GM10266 (cell line): ENCODE measurements at regions not wholly inside any gene's neighbourhood (a gene's known extent, or its start where the extent isn't known, plus 50 kb on each side); places are given as distances from the start of the nearest gene placed in this dataset.
"Not testable (repeated sequence)": the region's sequence is repeated elsewhere in the genome, so short reads cannot be mapped to it uniquely, and the experiment has no call there.

ENCODE experiments used
- DNase-seq: peaks from one replicate; pipeline ENCODE4 v3.0.0; 2012; ENCODE audit errors: extremely low spot score
- TF ChIP-seq, protein P1 (sequence below): IDR thresholded peaks from 2 replicates; pipeline ENCODE4 v1.5.1; 2012; ENCODE audit warnings: mild to moderate bottlenecking, low read depth; ENCODE audit not compliant: control insufficient read depth, insufficient read depth; ENCODE audit errors: missing control alignments

DNA sequence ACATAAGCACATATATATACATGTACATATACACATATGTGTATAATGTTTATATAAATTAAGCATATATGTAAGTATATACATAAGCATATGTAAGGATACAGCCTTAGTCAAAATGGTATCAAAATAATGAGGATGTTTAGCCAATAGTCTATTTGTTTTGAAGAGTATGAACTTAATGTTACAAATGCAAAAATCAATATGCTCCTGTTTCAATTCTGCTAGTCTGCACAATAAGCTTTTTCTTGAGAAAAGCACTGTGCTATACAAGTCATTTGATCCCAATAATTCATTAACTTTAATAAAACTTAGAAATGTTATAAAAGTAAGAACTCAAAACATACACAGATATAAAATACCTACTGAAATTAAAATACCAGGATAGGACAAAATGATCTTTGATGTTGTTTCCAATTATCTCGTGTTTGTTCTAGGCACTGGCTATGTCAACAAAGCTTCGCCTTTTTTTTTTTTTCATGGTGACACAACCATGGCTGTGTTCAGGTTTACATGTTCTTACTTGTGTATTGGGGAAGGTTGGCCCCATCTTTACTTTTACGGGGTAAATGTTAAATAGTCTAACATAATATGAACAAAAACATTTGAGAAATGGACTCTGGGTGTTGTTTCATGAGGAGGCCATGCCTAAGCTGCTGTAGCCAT is 271.1 kb upstream of the CDH19 start:
- TF ChIP-seq, protein P1, sequence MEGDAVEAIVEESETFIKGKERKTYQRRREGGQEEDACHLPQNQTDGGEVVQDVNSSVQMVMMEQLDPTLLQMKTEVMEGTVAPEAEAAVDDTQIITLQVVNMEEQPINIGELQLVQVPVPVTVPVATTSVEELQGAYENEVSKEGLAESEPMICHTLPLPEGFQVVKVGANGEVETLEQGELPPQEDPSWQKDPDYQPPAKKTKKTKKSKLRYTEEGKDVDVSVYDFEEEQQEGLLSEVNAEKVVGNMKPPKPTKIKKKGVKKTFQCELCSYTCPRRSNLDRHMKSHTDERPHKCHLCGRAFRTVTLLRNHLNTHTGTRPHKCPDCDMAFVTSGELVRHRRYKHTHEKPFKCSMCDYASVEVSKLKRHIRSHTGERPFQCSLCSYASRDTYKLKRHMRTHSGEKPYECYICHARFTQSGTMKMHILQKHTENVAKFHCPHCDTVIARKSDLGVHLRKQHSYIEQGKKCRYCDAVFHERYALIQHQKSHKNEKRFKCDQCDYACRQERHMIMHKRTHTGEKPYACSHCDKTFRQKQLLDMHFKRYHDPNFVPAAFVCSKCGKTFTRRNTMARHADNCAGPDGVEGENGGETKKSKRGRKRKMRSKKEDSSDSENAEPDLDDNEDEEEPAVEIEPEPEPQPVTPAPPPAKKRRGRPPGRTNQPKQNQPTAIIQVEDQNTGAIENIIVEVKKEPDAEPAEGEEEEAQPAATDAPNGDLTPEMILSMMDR, result no peak
- no peak for DNase-seq

DNA sequence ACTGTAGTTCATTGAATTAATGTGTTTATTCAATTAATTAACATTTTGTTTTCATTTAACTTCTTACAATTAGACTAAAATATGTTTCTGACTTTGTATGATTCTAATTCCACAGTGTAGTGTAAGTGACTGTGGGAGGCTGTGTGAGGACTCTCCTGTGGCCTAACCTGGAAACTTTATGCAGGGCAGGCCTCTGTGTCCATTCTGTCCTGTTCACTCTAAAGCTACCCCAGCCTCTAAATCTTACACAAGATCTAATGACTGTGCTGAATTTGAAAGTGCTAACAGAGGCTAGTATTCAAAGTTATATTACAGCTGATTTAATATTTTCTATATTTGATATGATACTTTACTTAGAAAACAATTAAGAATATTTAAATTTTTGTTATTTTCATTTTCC is 270.5 kb upstream of the CDH19 start:
- DNase-seq, result no peak

DNA sequence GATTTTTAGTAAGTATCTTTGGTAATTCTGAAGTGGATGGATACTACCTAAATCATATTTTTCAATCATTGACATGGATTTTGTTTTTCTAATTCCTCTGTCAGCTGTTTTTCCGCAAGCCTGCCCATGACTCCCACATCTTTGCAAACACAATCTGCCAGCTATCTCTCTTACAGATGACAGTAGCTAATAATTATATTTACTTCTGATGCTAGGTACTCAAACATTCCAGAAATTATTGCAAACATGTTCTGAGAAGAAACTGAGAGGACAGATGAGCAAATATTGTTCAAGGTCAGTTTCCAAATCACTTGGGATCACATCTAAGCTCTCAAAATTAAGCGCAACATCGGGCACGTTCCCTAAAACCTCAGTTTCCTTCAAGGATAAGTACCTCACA is 270.0 kb upstream of the CDH19 start:
- TF ChIP-seq, protein P1, result no peak
- no peak for DNase-seq

More for the DNA sequence above, 270.5 kb upstream of the CDH19 start:
- TF ChIP-seq, protein P1, result no peak

DNA sequence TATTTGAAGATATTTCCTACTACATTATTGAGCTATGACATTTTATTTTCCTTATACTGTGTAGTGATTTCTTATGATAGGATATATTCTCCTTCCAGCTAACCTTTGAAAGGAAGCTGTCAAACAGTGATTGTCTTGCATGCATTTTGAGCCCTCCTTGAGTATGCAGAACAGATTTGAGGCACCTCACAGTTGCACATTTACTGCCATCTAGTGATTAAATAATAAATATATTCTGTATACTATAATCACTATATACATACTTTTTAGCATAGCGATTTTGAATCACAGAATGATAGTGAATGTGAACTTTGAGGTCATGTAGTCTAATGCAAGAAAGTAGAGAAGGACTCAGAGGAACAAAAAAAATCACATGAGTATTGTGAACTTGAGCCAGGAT is 268.4 kb upstream of the CDH19 start:
- TF ChIP-seq, protein P1, result no peak
- DNase-seq, result peak; percentile 23

DNA sequence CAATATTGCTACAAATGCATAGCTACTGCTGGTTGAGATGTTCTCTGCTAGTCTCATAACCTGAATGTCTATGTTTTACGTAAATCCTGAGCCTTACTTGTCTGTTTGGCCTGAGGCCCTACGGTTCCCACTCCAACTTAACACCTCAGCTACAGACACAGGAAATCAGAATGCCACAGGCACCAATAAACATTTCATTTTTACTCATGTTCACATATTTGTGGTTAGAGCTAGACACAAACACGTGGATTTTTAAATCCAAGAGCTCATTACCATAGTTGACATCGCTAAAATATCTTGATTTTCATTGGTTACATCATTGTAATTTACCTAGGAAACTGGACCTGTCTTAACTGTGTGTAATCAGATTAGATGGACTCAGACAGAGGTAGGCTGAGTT is 263.8 kb upstream of the CDH19 start:
- TF ChIP-seq, protein P1, result no peak
- DNase-seq, result no peak

DNA sequence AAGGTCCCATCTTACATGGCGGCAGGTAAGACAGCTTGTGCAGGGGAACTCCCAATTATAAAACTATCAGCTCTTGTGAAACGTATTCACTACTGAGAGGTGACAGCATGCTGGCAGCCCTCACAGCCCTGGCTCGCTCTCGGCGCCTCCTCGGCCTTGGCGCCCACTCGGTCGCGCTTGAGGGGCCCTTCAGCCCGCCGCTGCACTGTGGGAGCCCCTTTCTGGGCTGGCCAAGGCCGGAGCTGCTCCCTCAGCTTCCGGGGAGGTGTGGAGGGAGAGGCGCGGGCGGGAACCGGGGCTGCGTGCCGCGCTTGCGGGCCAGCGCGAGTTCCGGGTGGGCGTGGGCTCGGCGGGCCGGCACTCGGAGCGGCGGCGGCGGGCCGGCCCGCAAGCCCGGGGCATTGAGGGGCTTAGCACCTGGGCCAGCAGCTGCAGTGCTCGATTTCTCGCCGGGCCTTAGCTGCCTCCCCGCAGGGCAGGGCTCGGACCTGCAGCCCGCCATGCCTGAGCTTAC is 262.6 kb upstream of the CDH19 start:
- not testable (repeated sequence) for DNase-seq

DNA sequence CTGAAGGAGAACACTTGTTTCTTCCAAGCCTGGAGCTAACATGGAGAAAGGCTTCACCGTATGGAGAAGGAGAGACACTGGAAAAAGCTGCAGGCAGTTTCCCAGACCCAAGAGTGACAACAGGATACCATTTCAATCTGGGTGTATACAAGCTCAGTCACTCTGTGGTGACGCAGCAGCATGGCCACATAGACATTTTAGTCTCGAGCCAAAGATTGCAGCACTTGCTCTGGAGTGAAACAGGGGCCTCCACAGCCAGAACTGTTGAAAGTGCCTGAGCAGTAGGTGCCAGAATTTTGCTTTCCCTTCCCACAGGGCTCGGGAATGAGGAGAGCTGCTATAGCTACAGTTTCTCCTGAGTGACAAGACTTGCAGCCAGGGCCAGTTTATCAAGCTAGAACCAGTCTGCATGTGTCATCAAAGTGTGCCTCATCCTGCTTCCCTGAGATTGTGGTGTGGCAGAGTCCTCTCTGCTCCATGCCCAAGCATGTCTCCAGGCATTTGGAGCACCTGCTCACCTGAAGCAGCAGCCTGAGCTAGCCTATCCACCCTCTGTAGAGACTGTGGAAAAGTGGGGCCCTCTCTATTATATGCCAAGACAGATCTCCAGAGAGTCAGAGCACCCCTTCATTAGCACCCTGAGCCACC is 234.6 kb upstream of the CDH19 start:
- TF ChIP-seq, protein P1, result no peak
- DNase-seq, result no peak
